ENCODE measurements at regions not wholly inside any gene's neighbourhood (a gene's known extent, or its start where the extent isn't known, plus 50 kb on each side); places are given as distances from the start of the nearest gene placed in this dataset.

GRCh38 chr13:67932991-67933390 lies 702.9 kb upstream of the PCDH9 start:
- TF ChIP-seq SIN3A (IDR thresholded peaks at IDR 0.05; ENCODE audit: borderline replicate concordance, insufficient read depth, low read depth, low read length), result no peak
- no peak for TF ChIP-seq CTCF (IDR thresholded peaks at IDR 0.05)
- TF ChIP-seq POLR2AphosphoS5 (IDR thresholded peaks at IDR 0.05; ENCODE audit: low read depth, low read length), result no peak
- TF ChIP-seq REST (IDR thresholded peaks at IDR 0.05; ENCODE audit: insufficient read depth in 1 of 2, low read depth in 2 of 2, low read length in 1 of 2), result no peak
